Esophagus muscularis mucosa (tissue), 4 donors: ENCODE measurements at regions not wholly inside any gene's neighbourhood (a gene's known extent, or its start where the extent isn't known, plus 50 kb on each side); places are given as distances from the start of the nearest gene placed in this dataset.
"Not testable (repeated sequence)": the region's sequence is repeated elsewhere in the genome, so short reads cannot be mapped to it uniquely, and the experiment has no call there.

Experiments used
- DNase-seq: peaks from one replicate; pipeline ENCODE4 v3.0.0-alpha.2; 2017; ENCODE audit errors: extremely low spot score
- H3K27ac ChIP-seq, 4 donors: fragments of 200-600 bp; sonication (generic); replicated peaks in 1 of 4; 1 replicate in 3 of 4; 2 replicates in 1 of 4; pipeline ENCODE4 v1.5.1; 2016 to 2019; ENCODE audit warnings: mild to moderate bottlenecking in 1 of 4
- H3K27me3 ChIP-seq, 4 donors: fragments of 200-600 bp; sonication (generic); one replicate each; pipeline versions ENCODE4 v1.5.1 to v1.6.0; 2016 to 2019
- H3K36me3 ChIP-seq, 4 donors: fragments of 200-600 bp; sonication (generic); one replicate each; pipeline ENCODE4 v1.5.1; 2016 to 2019
- H3K4me1 ChIP-seq, 4 donors: fragments of 200-600 bp; sonication (generic); one replicate each; pipeline ENCODE4 v1.5.1; 2016 to 2019
- H3K4me3 ChIP-seq, 4 donors: fragments of 200-600 bp; sonication (generic); 1 replicate in 2 of 4; 2 replicates in 2 of 4; pipeline ENCODE4 v1.5.1; 2016 to 2019; ENCODE audit warnings: mild to moderate bottlenecking in 4 of 4, moderate library complexity in 1 of 4
- H3K9me3 ChIP-seq, 4 donors: fragments of 200-600 bp; sonication (generic); 1 replicate in 3 of 4; 2 replicates in 1 of 4; pipeline ENCODE4 v1.5.1; 2016 to 2019
- CTCF ChIP-seq, 3 experiments: fragments of 200-600 bp in 2 of 3; fragments of 450-650 bp in 1 of 3; sonication (generic) in 2 of 3; IDR thresholded peaks; one replicate each; pipeline ENCODE4 v1.5.1; 2017 to 2019; ENCODE audit warnings: antibody characterized with exemption in 3 of 3, mild to moderate bottlenecking in 2 of 3, moderate library complexity in 1 of 3
- EP300 ChIP-seq: sonication (generic); formaldehyde crosslinking; IDR thresholded peaks from one replicate; pipeline ENCODE4 v1.6.1; 2017; ENCODE audit warnings: antibody characterized with exemption
- POLR2A ChIP-seq: fragments of 450-650 bp; IDR thresholded peaks from one replicate; pipeline ENCODE4 v1.6.1; 2017; ENCODE audit warnings: antibody characterized with exemption, moderate library complexity, mild to moderate bottlenecking, low read depth
- POLR2AphosphoS5 ChIP-seq, 2 donors: sonication (generic); formaldehyde crosslinking; IDR thresholded peaks; one replicate each; pipeline ENCODE4 v1.6.1; 2017; ENCODE audit warnings: antibody characterized with exemption in 2 of 2
- WGBS: methylation state at CpG from one replicate; pipeline ENCODE4 v1.1.5; 2018; 5-methylcytosine and 5-hydroxymethylcytosine counted together
- intact Hi-C: fragments of 100-400 bp; cut with DNase I; formaldehyde crosslinking; loops from one replicate; pipeline ENCODE4 v1.15.1; 2023

- intact Hi-C loops = no loop called here
- Histone ChIP-seq H3K27ac (peak overlapping the region; percentile 11 to 50 (median 39)), H3K4me1 (peaks cover 0 to 22% (median 19%) of the 10 kb centered on the region in 4 donors), H3K36me3 (no peaks in the 10 kb centered on the region), H3K27me3 (no peaks in the 10 kb centered on the region), H3K4me3 (no peak overlapping the region), H3K9me3 (no peaks in the 10 kb centered on the region)
- DNase-seq = peak; percentile 91
- 76% methylated on average over 6 of the region's 6 CpGs for WGBS
- TF ChIP-seq CTCF (IDR thresholded peaks at IDR 0.05) (no peak), EP300 (no peak), POLR2AphosphoS5 (IDR thresholded peaks at IDR 0.05) (peak in 1 of 2 donors; percentile 24), POLR2A (no peak)
Observed at GRCh38 chr2:216987252-216987821, 127.5 kb upstream of the TNP1 start.

GRCh38 chr2:216985658-216986141 is 125.8 kb upstream of the TNP1 start:
- H3K4me3 ChIP-seq = no peak overlapping the region
- intact Hi-C loops = no loop called here
- peaks cover 0 to 22% (median 15%) of the 10 kb centered on the region in 4 donors for H3K4me1 ChIP-seq
- WGBS = 82% methylated on average over 13 of the region's 13 CpGs
- no peaks in the 10 kb centered on the region for H3K27me3 ChIP-seq
- no peak for TF ChIP-seq POLR2A
- no peak for TF ChIP-seq EP300
- TF ChIP-seq CTCF (IDR thresholded peaks at IDR 0.05) = no peak
- no peak for TF ChIP-seq POLR2AphosphoS5 (IDR thresholded peaks at IDR 0.05)
- DNase-seq = peak; percentile 79
- H3K36me3 ChIP-seq = no peaks in the 10 kb centered on the region
- no peak overlapping the region for H3K27ac ChIP-seq
- H3K9me3 ChIP-seq = no peaks in the 10 kb centered on the region

DNA sequence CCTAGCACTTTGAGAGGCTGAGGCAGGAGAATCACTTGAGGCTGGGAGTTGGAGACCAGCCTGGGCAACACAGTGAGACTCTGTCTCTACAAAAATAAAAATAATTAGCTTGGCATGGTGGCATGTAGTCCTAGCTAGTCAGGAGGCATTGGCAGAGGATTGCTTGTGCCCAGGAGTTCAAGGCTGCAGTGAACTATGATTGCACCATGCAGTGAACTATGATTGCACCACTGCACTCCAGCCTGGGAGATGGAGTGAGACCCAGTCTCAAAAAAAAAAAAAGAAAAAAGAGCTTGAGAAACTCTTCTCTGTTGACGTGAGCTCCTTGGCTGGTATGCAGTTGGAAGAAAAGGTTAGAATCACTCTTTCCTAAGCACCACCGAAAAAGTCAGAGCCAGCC is 125.1 kb upstream of the TNP1 start:
- Histone ChIP-seq H3K27ac (no peak overlapping the region), H3K4me1 (peaks cover 0 to 22% (median 15%) of the 10 kb centered on the region in 4 donors), H3K9me3 (no peaks in the 10 kb centered on the region), H3K27me3 (no peaks in the 10 kb centered on the region), H3K36me3 (no peaks in the 10 kb centered on the region), H3K4me3 (no peak overlapping the region)
- TF ChIP-seq POLR2AphosphoS5 (IDR thresholded peaks at IDR 0.05) (no peak), POLR2A (no peak), CTCF (IDR thresholded peaks at IDR 0.05) (no peak), EP300 (no peak)
- intact Hi-C loops = no loop called here
- WGBS = 86% methylated on average over 2 of the region's 2 CpGs
- peak; percentile 47 for DNase-seq

GRCh38 chr2:216981951-216982350 is 122.1 kb upstream of the TNP1 start:
- WGBS = 93% methylated on average over 5 of the region's 7 CpGs
- DNase-seq, H3K27me3 ChIP-seq, H3K36me3 ChIP-seq, intact Hi-C loops, H3K4me3 ChIP-seq, H3K27ac ChIP-seq, H3K9me3 ChIP-seq: not testable (repeated sequence)
- peaks cover 0 to 13% (median 3%) of the 10 kb centered on the region in 4 donors for H3K4me1 ChIP-seq

DNA sequence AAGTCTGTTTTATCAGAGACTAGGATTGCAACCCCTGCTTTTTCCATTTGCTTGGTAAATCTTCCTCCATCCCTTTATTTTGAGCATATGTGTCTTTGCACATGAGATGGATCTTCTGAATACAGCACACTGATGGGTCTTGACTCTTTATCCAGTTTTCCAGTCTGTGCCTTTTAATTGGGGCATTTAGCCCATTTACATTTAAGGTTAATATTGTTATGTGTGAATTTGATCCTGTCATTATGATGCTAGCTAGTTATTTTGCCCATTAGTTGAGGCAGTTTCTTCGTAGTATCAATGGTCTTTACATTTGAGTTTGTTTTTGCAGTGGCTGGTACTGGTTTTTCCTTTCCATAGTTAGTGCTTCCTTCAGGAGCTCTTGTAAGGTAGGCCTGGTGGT is 120.6 kb upstream of the TNP1 start:
- H3K36me3 ChIP-seq, DNase-seq, intact Hi-C loops, H3K4me1 ChIP-seq, H3K27ac ChIP-seq, H3K9me3 ChIP-seq, H3K4me3 ChIP-seq, H3K27me3 ChIP-seq: not testable (repeated sequence)
- WGBS = 88% methylated on average over 1 of the region's 1 CpG
